Upper lobe of left lung (tissue), 6 donors: ENCODE measurements at regions not wholly inside any gene's neighbourhood (a gene's known extent, or its start where the extent isn't known, plus 50 kb on each side); places are given as distances from the start of the nearest gene placed in this dataset.

ENCODE experiments used
- ATAC-seq, 2 donors: fragments of 200-7000 bp; cut with Tn5 transposase; one replicate each; pipeline ENCODE4 v1.9.1; 2022; ENCODE audit warnings: mild to moderate bottlenecking in 2 of 2, moderate library complexity in 2 of 2; ENCODE audit not compliant: low FRiP score in 2 of 2
- DNase-seq, 2 donors: peaks; one replicate each; pipeline ENCODE4 v3.0.0-alpha.2; 2019 to 2020
- H3K27ac ChIP-seq, 4 donors: fragments of 200-600 bp; sonication (generic); one replicate each; pipeline ENCODE4 v1.5.1; 2016 to 2019
- H3K27me3 ChIP-seq, 4 donors: fragments of 200-600 bp; sonication (generic); one replicate each; pipeline ENCODE4 v1.5.1; 2017 to 2019
- H3K36me3 ChIP-seq, 4 donors: fragments of 200-600 bp; sonication (generic); one replicate each; pipeline ENCODE4 v1.5.1; 2016 to 2019
- H3K4me1 ChIP-seq, 4 donors: fragments of 200-600 bp; sonication (generic); one replicate each; pipeline ENCODE4 v1.5.1; 2018 to 2019
- H3K4me3 ChIP-seq, 4 donors: fragments of 200-600 bp; sonication (generic); one replicate each; pipeline ENCODE4 v1.5.1; 2017 to 2019; ENCODE audit warnings: mild to moderate bottlenecking in 2 of 4, moderate library complexity in 1 of 4
- H3K9me3 ChIP-seq, 4 donors: fragments of 200-600 bp; sonication (generic); one replicate each; pipeline ENCODE4 v1.5.1; 2018 to 2019
- CTCF ChIP-seq, 6 experiments: fragments of 450-650 bp in 4 of 6; fragments of 200-600 bp in 2 of 6; sonication (generic) in 2 of 6; IDR thresholded peaks; one replicate each; pipeline ENCODE4 v1.5.1; 2016 to 2019; ENCODE audit warnings: antibody characterized with exemption in 6 of 6
- EP300 ChIP-seq, 4 donors: sonication (generic); formaldehyde crosslinking; IDR thresholded peaks; one replicate each; pipeline ENCODE4 v1.5.1; 2017; ENCODE audit warnings: antibody characterized with exemption in 4 of 4, control low read depth in 2 of 4
- POLR2A ChIP-seq, 4 donors: fragments of 450-650 bp; IDR thresholded peaks; one replicate each; pipeline ENCODE4 v1.5.1; 2016 to 2017; ENCODE audit warnings: antibody characterized with exemption in 4 of 4, mild to moderate bottlenecking in 2 of 4
- POLR2AphosphoS5 ChIP-seq, 2 donors: sonication (generic); formaldehyde crosslinking; IDR thresholded peaks; one replicate each; pipeline ENCODE4 v1.5.1; 2017; ENCODE audit warnings: antibody characterized with exemption in 2 of 2
- WGBS, 2 donors: methylation state at CpG; one replicate each; pipeline ENCODE4 v1.1.5; 2017 to 2018; 5-methylcytosine and 5-hydroxymethylcytosine counted together
- donor health status: DM: no; HTN: no; CAD: no; lungs with moderate emphysema.
- donor health status: DM: no; HTN: yes; CAD: no; lungs with severe emphysema.

GRCh38 chr17:62899361-62899760 is 66.7 kb upstream of the TANC2 start:
- Histone ChIP-seq H3K27ac (peak overlapping the region in 2 of 4 donors; percentile 53 to 63), H3K27me3 (no peaks in the 10 kb centered on the region), H3K4me1 (peaks cover 4 to 15% (median 14%) of the 10 kb centered on the region in 4 donors), H3K36me3 (no peaks in the 10 kb centered on the region), H3K4me3 (no peak overlapping the region), H3K9me3 (no peaks in the 10 kb centered on the region)
- DNase-seq (peak in 1 of 2 donors; percentile 54), ATAC-seq (peak; percentile 71 to 74)
- TF ChIP-seq POLR2A (IDR thresholded peaks at IDR 0.05) (no peak), EP300 (IDR thresholded peaks at IDR 0.05) (no peak), POLR2AphosphoS5 (IDR thresholded peaks at IDR 0.05) (no peak)
- WGBS, 2 donors, result 74 to 79% methylated on average over 6 of the region's 6 CpGs

- Histone ChIP-seq H3K4me3 (no peak overlapping the region), H3K27me3 (no peaks in the 10 kb centered on the region), H3K9me3 (no peaks in the 10 kb centered on the region), H3K36me3 (no peaks in the 10 kb centered on the region), H3K4me1 (peaks cover 11 to 24% (median 18%) of the 10 kb centered on the region in 4 donors), H3K27ac (peak overlapping the region in 1 of 4 donors; percentile 63)
- no peak for TF ChIP-seq EP300 (IDR thresholded peaks at IDR 0.05)
- no peak for TF ChIP-seq CTCF (IDR thresholded peaks at IDR 0.05)
- DNase-seq (no peak), ATAC-seq (no peak)
- 73 to 74% methylated on average over 11 to 13 of the region's 13 CpGs for WGBS, 2 donors
These were observed 67.7 kb upstream of the TANC2 start for GRCh38 chr17:62898239-62898864.

- ATAC-seq, result no peak
- H3K4me1 ChIP-seq, result peaks cover 18 to 28% (median 23%) of the 10 kb centered on the region in 4 donors
- no peak overlapping the region for H3K27ac ChIP-seq
- no peaks in the 10 kb centered on the region for H3K36me3 ChIP-seq
- no peaks in the 10 kb centered on the region for H3K9me3 ChIP-seq
- WGBS, 2 donors, result 57 to 67% methylated on average over 2 of the region's 2 CpGs
- no peak overlapping the region for H3K4me3 ChIP-seq
- DNase-seq, result no peak
- TF ChIP-seq POLR2AphosphoS5 (IDR thresholded peaks at IDR 0.05), result no peak
- no peak for TF ChIP-seq EP300 (IDR thresholded peaks at IDR 0.05)
- TF ChIP-seq POLR2A (IDR thresholded peaks at IDR 0.05), result no peak
- no peak for TF ChIP-seq CTCF (IDR thresholded peaks at IDR 0.05)
- no peaks in the 10 kb centered on the region for H3K27me3 ChIP-seq
These were observed 68.3 kb upstream of the TANC2 start for GRCh38 chr17:62897706-62898105.

- TF ChIP-seq EP300 (IDR thresholded peaks at IDR 0.05), result no peak
- peak in 1 of 4 donors; percentile 52 for TF ChIP-seq POLR2A (IDR thresholded peaks at IDR 0.05)
- TF ChIP-seq POLR2AphosphoS5 (IDR thresholded peaks at IDR 0.05), result peak in 1 of 2 donors; percentile 11
- H3K4me3 ChIP-seq, result no peak overlapping the region
- ATAC-seq (peak in 1 of 2 donors; percentile 61), DNase-seq (no peak)
- 73 to 77% methylated on average over 11 of the region's 11 CpGs for WGBS, 2 donors
- no peaks in the 10 kb centered on the region for H3K9me3 ChIP-seq
- peak overlapping the region; percentile 39 to 80 (median 56) for H3K27ac ChIP-seq
- peaks cover 26 to 38% (median 31%) of the 10 kb centered on the region in 4 donors for H3K4me1 ChIP-seq
- H3K27me3 ChIP-seq, result no peaks in the 10 kb centered on the region
- H3K36me3 ChIP-seq, result no peaks in the 10 kb centered on the region
These were observed 70.4 kb upstream of the TANC2 start for GRCh38 chr17:62895320-62896301.

GRCh38 chr17:62892870-62893338 is 73.1 kb upstream of the TANC2 start:
- DNase-seq (peak in 1 of 2 donors; percentile 90), ATAC-seq (peak; percentile 88 to 92)
- H3K9me3 ChIP-seq, result no peaks in the 10 kb centered on the region
- H3K4me3 ChIP-seq, result no peak overlapping the region
- H3K4me1 ChIP-seq, result peaks cover 25 to 37% (median 31%) of the 10 kb centered on the region in 4 donors
- H3K27me3 ChIP-seq, result no peaks in the 10 kb centered on the region
- WGBS, 2 donors, result 8 to 10% methylated on average over 4 of the region's 4 CpGs
- H3K36me3 ChIP-seq, result no peaks in the 10 kb centered on the region
- peak overlapping the region; percentile 62 to 79 (median 71) for H3K27ac ChIP-seq
- TF ChIP-seq POLR2AphosphoS5 (IDR thresholded peaks at IDR 0.05), result peak; percentile 46 to 78
- peak in 1 of 4 donors; percentile 59 for TF ChIP-seq POLR2A (IDR thresholded peaks at IDR 0.05)
- peak in 1 of 4 donors; percentile 22 for TF ChIP-seq EP300 (IDR thresholded peaks at IDR 0.05)
- no peak for TF ChIP-seq CTCF (IDR thresholded peaks at IDR 0.05)
